MM.1S (cell line): ENCODE measurements at regions not wholly inside any gene's neighbourhood (a gene's known extent, or its start where the extent isn't known, plus 50 kb on each side); places are given as distances from the start of the nearest gene placed in this dataset.

Source experiments
- DNase-seq: peaks from one replicate; pipeline ENCODE4 v3.0.0-alpha.2; 2015
- H2AFZ ChIP-seq: fragments of 300-600 bp; sonication (generic); 2 replicates; pipeline ENCODE4 v1.6.0; 2016; ENCODE audit warnings: antibody characterized with exemption, low read length
- H3F3A ChIP-seq: fragments of 300-600 bp; sonication (generic); 2 replicates; pipeline ENCODE4 v1.6.1; 2016; ENCODE audit warnings: mild to moderate bottlenecking, antibody characterized with exemption, low read length, moderate library complexity, mixed read lengths; ENCODE audit not compliant: insufficient read depth
- H3K27ac ChIP-seq: fragments of 300-600 bp; sonication (generic); 2 replicates; pipeline ENCODE4 v1.5.1; 2016; ENCODE audit warnings: mild to moderate bottlenecking, low read length
- H3K27me3 ChIP-seq: fragments of 300-600 bp; sonication (generic); replicated peaks from 2 replicates; pipeline ENCODE4 v1.6.0; 2016; ENCODE audit warnings: low read length; ENCODE audit not compliant: insufficient read depth
- H3K36me3 ChIP-seq: fragments of 300-600 bp; sonication (generic); replicated peaks from 2 replicates; pipeline ENCODE4 v1.6.1; 2016; ENCODE audit warnings: mild to moderate bottlenecking, low read length, mixed read lengths; ENCODE audit not compliant: insufficient read depth
- H3K4me1 ChIP-seq: fragments of 300-600 bp; sonication (generic); 2 replicates; pipeline ENCODE4 v1.6.1; 2016; ENCODE audit warnings: low read length, mixed read lengths
- H3K4me2 ChIP-seq: fragments of 300-600 bp; sonication (generic); 2 replicates; pipeline ENCODE4 v1.6.0; 2016; ENCODE audit warnings: low read depth, low read length
- H3K4me3 ChIP-seq: fragments of 300-600 bp; sonication (generic); 2 replicates; pipeline ENCODE4 v1.5.1; 2016; ENCODE audit warnings: low read length, mixed read lengths
- H3K79me2 ChIP-seq: fragments of 300-600 bp; sonication (generic); 2 replicates; pipeline ENCODE4 v1.6.1; 2016; ENCODE audit warnings: mixed run types, low read length, mixed read lengths
- H3K9ac ChIP-seq: fragments of 300-600 bp; sonication (generic); 2 replicates; pipeline ENCODE4 v1.6.1; 2016; ENCODE audit warnings: low read length, mixed read lengths
- H3K9me2 ChIP-seq: fragments of 300-600 bp; sonication (generic); replicated peaks from 2 replicates; pipeline ENCODE4 v1.6.1; 2016; ENCODE audit warnings: mild to moderate bottlenecking, low read length, mixed read lengths; ENCODE audit not compliant: insufficient read depth
- H3K9me3 ChIP-seq: fragments of 300-600 bp; sonication (generic); replicated peaks from 2 replicates; pipeline ENCODE4 v1.6.1; 2016; ENCODE audit warnings: mild to moderate bottlenecking, low read length, mixed read lengths; ENCODE audit not compliant: insufficient read depth
- H4K20me1 ChIP-seq: fragments of 300-600 bp; sonication (generic); 2 replicates; pipeline ENCODE4 v1.6.1; 2016; ENCODE audit warnings: mild to moderate bottlenecking, low read length, moderate library complexity, mixed read lengths; ENCODE audit not compliant: insufficient read depth
- CTCF ChIP-seq: fragments of 300-600 bp; sonication (generic); IDR thresholded peaks from 2 replicates; pipeline ENCODE4 v1.5.1; 2016; ENCODE audit warnings: antibody characterized with exemption, low read length, mixed read lengths
- EZH2 ChIP-seq: fragments of 300-600 bp; sonication (generic); optimal IDR thresholded peaks from 2 replicates; pipeline ENCODE3; 2017; ENCODE audit warnings: low read depth, mild to moderate bottlenecking, antibody characterized with exemption, low read length, mixed read lengths
- EZH2phosphoT487 ChIP-seq: fragments of 300-600 bp; sonication (generic); IDR thresholded peaks from 2 replicates; pipeline ENCODE4 v1.6.1; 2018; ENCODE audit warnings: antibody characterized with exemption, low read length

DNA sequence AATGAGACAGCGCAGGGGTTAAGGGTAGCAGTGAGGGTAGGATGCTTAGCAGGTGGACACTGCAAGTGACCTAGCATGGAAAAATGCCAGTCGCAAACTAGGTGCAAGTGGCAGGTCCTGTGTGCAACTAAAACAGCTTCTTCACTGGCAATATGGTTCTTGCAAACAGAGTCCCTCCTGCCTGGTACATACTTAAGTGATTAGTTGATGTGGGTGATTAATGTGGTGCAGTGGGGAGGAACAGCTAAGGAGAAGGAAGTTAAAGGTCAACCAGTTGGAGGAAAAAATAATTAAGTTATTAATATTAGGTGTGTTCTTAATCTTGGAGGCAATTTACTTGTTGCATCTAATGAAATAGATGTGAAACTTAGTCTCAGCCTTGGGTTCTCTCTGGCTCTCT is 121.6 kb upstream of the IGFBP7 start:
- Histone ChIP-seq H3F3A (no peaks in the 10 kb centered on the region), H3K9ac (no peak overlapping the region), H3K36me3 (no peaks in the 10 kb centered on the region), H3K4me1 (no peaks in the 10 kb centered on the region), H3K9me3 (no peaks in the 10 kb centered on the region), H4K20me1 (no peaks in the 10 kb centered on the region), H3K4me2 (no peak overlapping the region), H3K9me2 (no peaks in the 10 kb centered on the region), H3K79me2 (no peaks in the 10 kb centered on the region), H3K27me3 (no peaks in the 10 kb centered on the region), H2AFZ (no peak overlapping the region), H3K4me3 (no peak overlapping the region), H3K27ac (no peak overlapping the region)
- no peak for DNase-seq
- TF ChIP-seq EZH2 (no peak), EZH2phosphoT487 (no peak)

GRCh38 chr4:57220734-57221133 is 110.5 kb upstream of the IGFBP7 start:
- Histone ChIP-seq H3K27me3 (no peaks in the 10 kb centered on the region), H3K9ac (no peak overlapping the region), H3K27ac (no peak overlapping the region), H3K79me2 (no peaks in the 10 kb centered on the region), H3K9me2 (no peaks in the 10 kb centered on the region), H3K4me2 (no peak overlapping the region), H3F3A (no peaks in the 10 kb centered on the region), H2AFZ (no peak overlapping the region), H4K20me1 (no peaks in the 10 kb centered on the region), H3K36me3 (no peaks in the 10 kb centered on the region), H3K4me1 (no peaks in the 10 kb centered on the region), H3K9me3 (no peaks in the 10 kb centered on the region), H3K4me3 (no peak overlapping the region)
- no peak for TF ChIP-seq EZH2
- TF ChIP-seq CTCF, result no peak
- no peak for TF ChIP-seq EZH2phosphoT487
- no peak for DNase-seq

DNA sequence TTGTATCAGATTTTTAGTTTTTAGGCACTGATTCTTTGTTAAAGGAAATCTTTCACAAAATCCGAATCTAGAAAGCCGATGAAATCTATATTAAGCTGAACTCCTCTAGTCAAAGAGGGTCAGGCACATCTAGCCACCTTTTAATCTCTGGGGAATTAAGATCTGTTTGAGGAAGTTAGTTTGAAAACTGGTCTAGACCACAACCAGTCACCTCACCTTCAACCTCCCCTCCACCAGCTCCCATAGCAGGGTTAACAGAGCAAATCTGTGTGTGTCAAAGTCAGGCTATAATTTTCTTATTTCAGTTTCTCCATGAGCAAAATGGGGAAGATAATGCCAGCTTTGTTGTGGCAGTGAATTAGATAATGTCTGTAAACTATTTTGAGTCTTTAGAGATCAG is 110.0 kb upstream of the IGFBP7 start:
- H4K20me1 ChIP-seq, result no peaks in the 10 kb centered on the region
- no peak overlapping the region for H3K4me3 ChIP-seq
- no peaks in the 10 kb centered on the region for H3K27me3 ChIP-seq
- no peaks in the 10 kb centered on the region for H3K4me1 ChIP-seq
- H3K27ac ChIP-seq, result no peak overlapping the region
- H3K9me2 ChIP-seq, result no peaks in the 10 kb centered on the region
- H2AFZ ChIP-seq, result no peak overlapping the region
- no peak for TF ChIP-seq EZH2
- no peak for TF ChIP-seq EZH2phosphoT487
- no peak for TF ChIP-seq CTCF
- H3K4me2 ChIP-seq, result no peak overlapping the region
- H3K9ac ChIP-seq, result no peak overlapping the region
- no peak for DNase-seq
- no peaks in the 10 kb centered on the region for H3K79me2 ChIP-seq
- no peaks in the 10 kb centered on the region for H3F3A ChIP-seq
- H3K36me3 ChIP-seq, result no peaks in the 10 kb centered on the region
- H3K9me3 ChIP-seq, result no peaks in the 10 kb centered on the region

DNA sequence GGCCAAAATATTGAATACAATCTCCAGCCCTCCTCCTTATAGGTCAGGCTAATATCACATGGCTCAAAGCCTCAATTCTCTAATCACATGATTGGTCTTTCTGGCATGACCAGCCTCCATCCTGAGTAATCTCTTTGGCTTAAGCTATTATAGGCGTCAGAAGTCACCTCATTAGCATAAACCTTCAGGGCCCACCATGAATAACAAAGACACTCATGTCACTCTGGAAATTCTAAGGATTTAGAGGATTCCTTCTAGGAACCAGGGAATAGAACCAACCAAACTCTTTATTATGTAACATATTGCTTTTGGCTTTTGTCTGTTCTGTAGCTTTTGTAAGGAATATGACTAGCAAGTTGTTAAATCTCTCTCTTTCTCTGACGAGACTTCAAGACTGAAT is 109.2 kb upstream of the IGFBP7 start:
- Histone ChIP-seq H3K27ac (no peak overlapping the region), H3K79me2 (no peaks in the 10 kb centered on the region), H3K27me3 (no peaks in the 10 kb centered on the region), H3K36me3 (no peaks in the 10 kb centered on the region), H3K4me3 (no peak overlapping the region), H2AFZ (no peak overlapping the region), H3F3A (no peaks in the 10 kb centered on the region), H3K9ac (no peak overlapping the region), H3K9me2 (no peaks in the 10 kb centered on the region), H3K4me2 (no peak overlapping the region), H4K20me1 (no peaks in the 10 kb centered on the region), H3K4me1 (no peaks in the 10 kb centered on the region), H3K9me3 (no peaks in the 10 kb centered on the region)
- DNase-seq, result no peak
- TF ChIP-seq CTCF (no peak), EZH2 (no peak), EZH2phosphoT487 (no peak)
